HG03520 (cell line): ENCODE measurements at regions not wholly inside any gene's neighbourhood (a gene's known extent, or its start where the extent isn't known, plus 50 kb on each side); places are given as distances from the start of the nearest gene placed in this dataset.
"Not testable (repeated sequence)": the region's sequence is repeated elsewhere in the genome, so short reads cannot be mapped to it uniquely, and the experiment has no call there.

Source experiments
- ATAC-seq: cut with Tn5 transposase; IDR thresholded peaks from one replicate; pipeline ENCODE4 v1.9.1; 2021; ENCODE audit warnings: mild to moderate bottlenecking, moderate library complexity; ENCODE audit not compliant: unreplicated experiment

GRCh38 chr17:70426752-70427151 is 257.4 kb downstream of the KCNJ2 start:
- no peak for ATAC-seq

DNA sequence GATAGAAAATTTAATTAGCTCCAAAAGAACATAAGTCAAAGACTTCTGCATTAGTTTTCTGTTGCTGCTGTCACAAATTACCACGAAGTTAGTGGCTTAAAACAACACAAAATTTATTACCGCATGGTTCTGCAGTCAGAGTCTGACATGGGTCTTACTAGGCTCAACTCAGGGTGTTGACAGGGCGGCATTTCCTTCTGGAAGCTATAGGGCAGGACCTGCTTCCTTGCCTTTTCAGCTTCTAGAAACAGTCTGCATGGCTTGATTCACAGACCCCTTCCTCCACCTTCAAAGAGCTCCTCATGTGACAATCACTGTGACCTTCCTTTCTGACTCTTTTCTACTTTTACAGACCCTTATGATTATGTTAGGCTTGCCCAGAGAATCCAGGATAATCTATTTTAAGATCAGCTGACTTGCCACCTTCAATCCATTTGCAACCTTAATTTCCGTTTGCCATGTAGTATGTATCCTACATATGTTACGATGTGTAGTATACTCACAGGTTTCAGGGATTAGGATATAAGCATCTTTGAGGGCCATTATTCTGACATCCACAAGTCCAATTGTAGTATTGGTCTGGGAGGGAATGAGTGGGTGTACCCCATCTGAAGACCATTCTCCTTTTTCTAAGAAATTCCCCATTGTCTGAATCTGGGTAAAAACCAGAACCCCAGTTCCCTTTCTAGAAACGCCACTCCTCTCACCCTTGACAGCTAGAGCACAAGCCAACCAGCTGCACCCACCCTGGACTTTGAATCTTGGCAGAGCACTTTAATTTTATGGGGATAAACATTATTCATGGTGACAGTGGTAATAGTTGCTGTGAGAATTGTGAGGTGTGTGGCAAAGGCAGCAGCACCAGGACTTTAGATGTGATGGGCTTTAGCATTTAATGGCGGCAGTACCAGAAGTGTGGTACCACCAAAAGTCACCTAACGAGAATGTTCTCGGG is 265.5 kb downstream of the KCNJ2 start:
- no peak for ATAC-seq

GRCh38 chr17:70437656-70438055 is 268.3 kb downstream of the KCNJ2 start:
- no peak for ATAC-seq

GRCh38 chr17:70446446-70446845 is 277.1 kb downstream of the KCNJ2 start:
- ATAC-seq: no peak

DNA sequence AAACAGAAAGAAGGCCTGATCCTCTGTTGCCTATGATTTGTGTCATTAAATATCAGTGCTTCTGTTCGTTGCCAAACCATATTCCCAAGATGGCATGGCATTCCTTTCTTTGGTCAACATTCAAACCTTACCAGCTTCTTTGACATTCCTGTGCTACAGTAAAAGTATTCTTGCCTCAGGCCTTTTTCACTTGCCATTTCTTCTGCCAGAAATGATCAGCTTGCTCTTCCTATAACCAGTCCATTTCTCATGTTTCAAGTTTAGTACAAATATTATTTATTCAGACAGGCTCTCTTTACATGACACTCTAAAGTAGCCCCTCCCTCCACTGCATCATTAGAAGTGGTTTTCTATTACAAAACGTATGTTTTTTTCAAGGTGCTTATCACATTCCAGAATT is 278.3 kb downstream of the KCNJ2 start:
- no peak for ATAC-seq

GRCh38 chr17:70453075-70453474 is 283.7 kb downstream of the KCNJ2 start:
- not testable (repeated sequence) for ATAC-seq

DNA sequence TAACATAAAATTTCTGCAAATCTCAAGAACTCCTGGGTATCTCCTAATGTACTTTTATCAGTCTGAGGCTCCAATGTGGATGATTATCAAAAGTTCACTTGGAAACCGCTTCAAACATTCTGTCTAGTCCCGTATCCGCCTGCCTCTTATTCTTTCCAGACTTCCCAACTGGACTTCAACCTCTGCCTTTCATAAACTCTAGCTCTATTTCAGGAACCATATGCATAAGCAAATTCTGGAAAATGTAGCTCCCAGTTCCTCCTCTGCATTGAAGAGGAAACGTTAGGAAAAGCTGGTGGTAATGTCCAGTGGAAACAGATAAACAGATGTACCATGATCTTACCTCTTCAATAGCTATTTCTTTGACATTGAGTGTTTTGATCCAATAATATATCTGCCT is 285.0 kb downstream of the KCNJ2 start:
- ATAC-seq: no peak

- no peak for ATAC-seq
Observed at GRCh38 chr17:70454908-70455307, 285.6 kb downstream of the KCNJ2 start.

DNA sequence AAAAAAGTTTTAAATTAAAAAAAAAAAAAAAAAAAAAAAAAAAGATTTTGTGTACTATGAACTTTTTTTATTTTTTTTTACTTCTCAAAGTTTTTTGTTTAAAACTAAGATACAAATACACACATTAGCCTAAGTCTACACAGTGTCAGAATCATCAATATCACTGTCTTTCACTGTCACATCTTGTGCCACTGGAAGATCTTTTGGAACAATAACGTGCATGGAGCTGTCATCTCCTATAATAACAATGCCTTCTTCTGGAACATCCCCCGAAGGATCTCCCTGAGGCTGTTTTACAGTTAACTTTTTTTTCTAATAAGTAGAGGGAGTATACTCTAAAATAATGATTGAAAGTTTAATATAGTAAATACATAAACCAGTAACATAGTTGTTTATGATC is 295.7 kb downstream of the KCNJ2 start:
- ATAC-seq: no peak

GRCh38 chr17:70468661-70469060 is 299.3 kb downstream of the KCNJ2 start:
- ATAC-seq: no peak

- no peak for ATAC-seq
Observed at GRCh38 chr17:70473049-70473448, 303.7 kb downstream of the KCNJ2 start.

DNA sequence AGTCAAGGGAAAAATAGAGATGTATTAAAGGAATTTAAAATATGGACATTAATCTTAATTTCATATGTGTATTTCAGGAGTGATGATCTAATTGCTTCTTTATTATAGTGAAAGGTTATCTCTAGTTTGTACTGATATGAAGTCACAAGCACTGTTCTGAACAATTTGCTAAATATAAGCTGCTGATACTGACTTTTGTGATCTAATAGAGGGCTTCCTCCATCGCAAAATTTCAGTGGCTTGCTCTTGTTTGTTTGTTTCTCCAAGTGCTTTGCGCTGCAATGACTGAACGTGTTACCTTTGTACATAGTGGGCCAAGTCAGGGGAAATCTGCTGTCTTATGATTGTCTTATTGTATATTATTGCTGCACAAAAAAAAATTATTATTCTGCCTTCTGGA is 307.0 kb downstream of the KCNJ2 start:
- ATAC-seq: no peak

- no peak for ATAC-seq
Observed at GRCh38 chr17:70478902-70479301, 309.6 kb downstream of the KCNJ2 start.

- no peak for ATAC-seq
Observed at GRCh38 chr17:70479779-70480178, 310.4 kb downstream of the KCNJ2 start.

DNA sequence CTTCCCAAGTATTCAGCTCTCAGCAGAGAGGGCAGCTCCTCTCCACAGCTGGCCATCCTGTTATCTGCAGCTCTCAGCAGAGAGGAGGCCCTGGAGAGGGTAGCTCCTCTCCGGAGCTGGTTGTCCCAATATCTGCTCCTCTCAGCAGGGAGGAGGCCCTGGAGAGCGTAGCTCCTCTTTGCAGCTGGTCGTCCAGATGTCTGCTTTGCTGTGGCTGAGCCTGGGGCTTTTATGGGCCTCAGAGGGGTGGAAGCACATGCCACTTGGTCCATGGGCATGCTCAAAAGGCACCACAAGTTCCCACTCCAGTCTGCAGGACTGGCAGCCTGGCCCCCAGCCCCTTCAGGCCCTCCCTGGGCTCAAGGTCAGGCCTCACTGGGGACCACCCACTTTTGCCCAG is 314.3 kb downstream of the KCNJ2 start:
- no peak for ATAC-seq

DNA sequence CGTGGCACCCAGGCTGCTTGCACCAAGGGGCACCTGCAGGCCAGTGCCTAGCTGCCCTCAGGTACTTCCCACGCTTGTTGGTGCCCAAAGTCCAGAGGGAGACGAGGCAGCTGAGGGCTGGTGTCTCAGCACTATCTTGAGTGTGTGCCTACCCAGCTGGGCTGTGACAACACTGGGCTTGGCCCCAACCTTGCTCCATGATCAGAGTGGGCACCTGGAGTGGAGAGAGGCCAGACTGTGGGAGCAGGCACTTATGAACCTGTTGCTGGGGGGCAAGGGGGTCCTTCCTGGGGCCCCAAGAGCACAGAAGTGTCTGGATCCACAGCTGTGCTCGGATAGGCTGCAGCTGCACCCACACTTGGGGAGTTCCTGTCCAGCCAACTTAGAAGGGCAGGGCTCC is 314.7 kb downstream of the KCNJ2 start:
- ATAC-seq: no peak

GRCh38 chr17:70484496-70484895 is 315.2 kb downstream of the KCNJ2 start:
- no peak for ATAC-seq

DNA sequence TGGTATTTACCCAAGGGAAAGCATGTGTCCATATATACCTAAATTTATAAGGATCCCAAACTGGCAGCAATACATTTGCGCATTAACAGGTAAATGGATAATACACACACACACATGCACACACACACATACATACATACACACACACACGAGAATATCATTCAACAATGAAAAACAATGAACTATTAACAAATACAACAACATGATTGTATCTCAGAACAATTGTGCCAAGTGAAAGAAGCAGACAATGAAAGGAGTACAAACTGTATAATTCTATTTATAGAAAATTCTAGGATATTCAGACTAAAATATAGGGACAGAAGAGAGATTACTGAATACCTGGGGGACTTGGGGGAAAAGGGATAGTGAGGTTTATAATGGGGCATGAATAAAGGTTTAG is 323.0 kb downstream of the KCNJ2 start:
- no peak for ATAC-seq

DNA sequence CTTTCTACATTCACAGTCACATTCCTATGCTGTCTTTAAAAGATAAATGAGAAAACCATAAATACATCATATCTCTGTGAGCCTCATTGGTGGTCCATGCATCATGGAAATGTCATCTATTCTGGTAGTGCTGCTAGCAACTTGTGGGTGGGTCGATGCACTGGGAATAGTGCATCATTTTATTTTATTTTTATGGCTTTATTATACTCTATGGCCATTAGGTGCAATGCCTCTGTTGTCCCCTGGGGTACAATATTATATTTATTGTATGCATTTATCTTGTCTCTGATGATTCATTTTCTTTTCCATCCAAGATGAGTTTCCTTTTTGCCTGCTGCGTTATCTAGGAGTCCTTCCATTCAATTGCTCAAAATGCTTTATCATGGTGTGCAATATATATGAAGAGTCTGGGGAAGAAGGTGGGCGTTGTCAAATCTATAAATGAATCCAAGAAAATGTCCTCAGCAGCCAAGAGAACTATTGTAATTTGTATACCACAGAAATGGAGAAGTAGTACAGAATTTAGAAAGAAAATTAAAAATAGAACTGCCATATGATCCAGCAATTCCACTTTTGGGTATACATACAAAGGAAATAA is 324.0 kb downstream of the KCNJ2 start:
- no peak for ATAC-seq

DNA sequence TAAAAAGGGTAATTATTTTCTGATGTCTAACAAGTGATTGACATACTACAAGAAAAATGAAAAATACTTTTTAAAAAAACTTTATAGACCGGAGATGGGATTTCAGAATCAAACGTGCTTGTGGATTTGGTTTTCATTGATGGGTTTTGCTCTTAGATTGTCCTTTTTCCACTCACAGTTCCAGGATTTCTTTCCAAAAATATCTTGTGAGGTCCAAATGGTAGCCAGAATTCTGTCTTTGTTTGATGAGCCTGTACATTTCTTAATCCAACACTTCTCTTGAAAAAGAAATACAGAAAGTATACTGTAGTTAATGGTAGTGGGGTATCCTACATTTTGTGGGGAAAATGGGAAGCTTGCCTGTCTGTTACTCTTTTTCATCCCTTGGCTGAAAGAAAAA is 329.3 kb downstream of the KCNJ2 start:
- no peak for ATAC-seq

GRCh38 chr17:70499067-70499786 is 329.9 kb downstream of the KCNJ2 start:
- ATAC-seq: no peak

DNA sequence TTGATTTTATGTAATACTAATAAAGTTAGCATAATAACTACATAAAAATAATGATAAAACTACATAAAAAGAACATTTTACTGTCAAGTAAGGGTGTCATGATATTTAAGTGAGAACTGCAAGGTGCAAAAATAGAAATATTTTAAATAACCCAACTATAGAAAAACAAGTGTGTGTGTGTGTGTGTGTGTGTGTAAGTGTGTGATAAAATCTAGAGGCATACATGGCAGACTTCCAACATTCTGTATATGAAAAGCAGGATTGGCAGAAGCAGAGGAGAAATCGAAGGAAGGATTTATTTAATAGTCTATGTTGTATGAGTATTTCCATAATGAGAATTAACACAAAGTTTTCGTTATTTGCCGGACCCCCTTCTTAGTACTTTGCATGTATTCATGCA is 334.1 kb downstream of the KCNJ2 start:
- ATAC-seq: no peak
